ENCODE measurements at regions not wholly inside any gene's neighbourhood (a gene's known extent, or its start where the extent isn't known, plus 50 kb on each side); places are given as distances from the start of the nearest gene placed in this dataset.
"Not testable (repeated sequence)": the region's sequence is repeated elsewhere in the genome, so short reads cannot be mapped to it uniquely, and the experiment has no call there.

- no peak for DNase-seq (ENCODE audit: low read depth)
Measured at GRCh38 chrX:74080165-74080564, 223.8 kb upstream of the ZCCHC13 start.

GRCh38 chrX:74065831-74066390 lies 213.4 kb upstream of the XIST start:
- no peak for DNase-seq (ENCODE audit: low read depth)

GRCh38 chrX:74063426-74064155 lies 211.1 kb upstream of the XIST start:
- DNase-seq (ENCODE audit: low read depth) = no peak

- DNase-seq (ENCODE audit: low read depth) = no peak
Measured at GRCh38 chrX:74061879-74062278, 209.4 kb upstream of the XIST start.

GRCh38 chrX:74049126-74049525 lies 196.6 kb upstream of the XIST start:
- DNase-seq (ENCODE audit: low read depth) = no peak

GRCh38 chrX:74034066-74034465 lies 181.6 kb upstream of the XIST start:
- DNase-seq (ENCODE audit: low read depth) = not testable (repeated sequence)

- not testable (repeated sequence) for DNase-seq (ENCODE audit: low read depth)
Measured at GRCh38 chrX:74031527-74031926, 179.0 kb upstream of the XIST start.

GRCh38 chrX:74030766-74031165 lies 178.3 kb upstream of the XIST start:
- not testable (repeated sequence) for DNase-seq (ENCODE audit: low read depth)

GRCh38 chrX:74025145-74025544 lies 172.6 kb upstream of the XIST start:
- not testable (repeated sequence) for DNase-seq (ENCODE audit: low read depth)

GRCh38 chrX:74023203-74023602 lies 170.7 kb upstream of the XIST start:
- DNase-seq (ENCODE audit: low read depth) = no peak

- no peak for DNase-seq (ENCODE audit: low read depth)
Measured at GRCh38 chrX:74018253-74018652, 165.7 kb upstream of the XIST start.

GRCh38 chrX:74015379-74016019 lies 163.0 kb upstream of the XIST start:
- peak; percentile 56 for DNase-seq (ENCODE audit: low read depth)

GRCh38 chrX:74009041-74009440 lies 156.5 kb upstream of the XIST start:
- no peak for DNase-seq (ENCODE audit: low read depth)

- DNase-seq (ENCODE audit: low read depth) = no peak
Measured at GRCh38 chrX:73992019-73992418, 139.5 kb upstream of the XIST start.

- no peak for DNase-seq (ENCODE audit: low read depth)
Measured at GRCh38 chrX:73987166-73987565, 134.7 kb upstream of the XIST start.

GRCh38 chrX:73979551-73980131 lies 127.1 kb upstream of the XIST start:
- no peak for DNase-seq (ENCODE audit: low read depth)

GRCh38 chrX:73977542-73978169 lies 125.1 kb upstream of the XIST start:
- DNase-seq (ENCODE audit: low read depth) = no peak

- DNase-seq (ENCODE audit: low read depth) = not testable (repeated sequence)
Measured at GRCh38 chrX:73967461-73967860, 114.9 kb upstream of the XIST start.

GRCh38 chrX:73965833-73966232 lies 113.3 kb upstream of the XIST start:
- no peak for DNase-seq (ENCODE audit: low read depth)

- no peak for DNase-seq (ENCODE audit: low read depth)
Measured at GRCh38 chrX:73964579-73964978, 112.1 kb upstream of the XIST start.

GRCh38 chrX:73963682-73964081 lies 111.2 kb upstream of the XIST start:
- no peak for DNase-seq (ENCODE audit: low read depth)

- DNase-seq (ENCODE audit: low read depth) = no peak
Measured at GRCh38 chrX:73962948-73963347, 110.4 kb upstream of the XIST start.
